ENCODE measurements at regions not wholly inside any gene's neighbourhood (a gene's known extent, or its start where the extent isn't known, plus 50 kb on each side); places are given as distances from the start of the nearest gene placed in this dataset.

DNA sequence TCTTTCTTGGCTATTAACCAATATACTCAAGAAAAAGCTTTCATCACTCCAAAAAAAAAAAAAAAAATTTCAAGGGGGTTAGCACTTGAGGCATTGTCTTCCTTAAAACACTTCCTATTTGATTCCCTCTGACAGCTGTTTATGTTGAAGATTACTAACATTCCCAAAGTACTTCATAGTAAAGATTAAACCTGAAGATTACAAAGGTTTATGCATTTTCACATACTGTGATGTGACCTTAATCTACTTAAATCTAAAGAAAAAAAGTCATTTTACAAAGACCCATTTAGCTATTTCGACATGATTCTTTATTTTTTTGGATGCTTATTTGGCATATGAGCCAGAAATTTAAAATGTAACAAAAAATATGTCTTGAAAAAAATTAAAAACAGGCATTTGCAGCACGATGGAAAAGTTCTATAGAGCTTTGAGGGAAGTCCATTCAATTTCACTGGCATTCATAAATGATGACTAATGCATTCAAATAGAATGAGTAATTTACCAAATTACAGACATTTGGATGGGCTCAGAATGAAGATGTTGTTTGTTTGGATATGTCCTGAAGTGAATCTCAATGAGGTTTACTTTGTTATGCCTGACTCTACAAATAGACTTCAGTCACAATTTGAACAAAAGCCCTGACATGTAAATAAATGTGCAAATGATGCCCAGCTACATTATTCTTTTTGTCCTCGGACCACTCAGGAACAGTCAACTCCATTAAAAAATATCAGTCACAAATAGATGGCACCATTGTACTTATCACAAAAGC is 674.6 kb upstream of the MARCKS start:
- no peak for TF ChIP-seq POLR2A (IDR thresholded peaks at IDR 0.05)
- TF ChIP-seq, protein P1, sequence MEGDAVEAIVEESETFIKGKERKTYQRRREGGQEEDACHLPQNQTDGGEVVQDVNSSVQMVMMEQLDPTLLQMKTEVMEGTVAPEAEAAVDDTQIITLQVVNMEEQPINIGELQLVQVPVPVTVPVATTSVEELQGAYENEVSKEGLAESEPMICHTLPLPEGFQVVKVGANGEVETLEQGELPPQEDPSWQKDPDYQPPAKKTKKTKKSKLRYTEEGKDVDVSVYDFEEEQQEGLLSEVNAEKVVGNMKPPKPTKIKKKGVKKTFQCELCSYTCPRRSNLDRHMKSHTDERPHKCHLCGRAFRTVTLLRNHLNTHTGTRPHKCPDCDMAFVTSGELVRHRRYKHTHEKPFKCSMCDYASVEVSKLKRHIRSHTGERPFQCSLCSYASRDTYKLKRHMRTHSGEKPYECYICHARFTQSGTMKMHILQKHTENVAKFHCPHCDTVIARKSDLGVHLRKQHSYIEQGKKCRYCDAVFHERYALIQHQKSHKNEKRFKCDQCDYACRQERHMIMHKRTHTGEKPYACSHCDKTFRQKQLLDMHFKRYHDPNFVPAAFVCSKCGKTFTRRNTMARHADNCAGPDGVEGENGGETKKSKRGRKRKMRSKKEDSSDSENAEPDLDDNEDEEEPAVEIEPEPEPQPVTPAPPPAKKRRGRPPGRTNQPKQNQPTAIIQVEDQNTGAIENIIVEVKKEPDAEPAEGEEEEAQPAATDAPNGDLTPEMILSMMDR (IDR thresholded peaks at IDR 0.05), result no peak
- H3K27me3 ChIP-seq, result no peaks in the 10 kb centered on the region
- H3K36me3 ChIP-seq, result no peaks in the 10 kb centered on the region
- no peak for DNase-seq
- no peak overlapping the region for H3K27ac ChIP-seq
- H3K4me3 ChIP-seq, result no peak overlapping the region
- H3K9me3 ChIP-seq, result no peaks in the 10 kb centered on the region
- no peaks in the 10 kb centered on the region for H3K4me1 ChIP-seq

DNA sequence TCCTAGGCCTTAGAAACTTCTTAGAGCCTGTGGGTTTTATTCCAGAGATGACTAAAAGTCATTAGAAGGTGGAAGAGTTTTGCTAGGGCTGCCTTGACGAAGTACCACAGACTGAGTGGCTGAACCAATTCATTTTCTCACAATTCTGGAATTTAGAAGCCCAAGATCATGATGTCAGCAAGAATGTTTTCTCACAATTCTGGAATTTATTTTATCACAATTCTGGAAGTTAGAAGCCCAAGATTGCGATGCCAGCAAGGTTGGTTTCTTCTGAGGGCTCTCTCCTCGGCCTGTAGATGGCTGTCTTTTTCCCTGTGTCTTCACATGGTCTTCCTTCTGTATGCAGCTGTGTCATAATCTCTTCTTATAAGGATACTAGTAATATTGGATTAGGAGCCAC is 672.9 kb upstream of the MARCKS start:
- no peak for TF ChIP-seq POLR2A (IDR thresholded peaks at IDR 0.05)
- TF ChIP-seq, protein P1 (IDR thresholded peaks at IDR 0.05), result no peak
- no peak for DNase-seq
- no peaks in the 10 kb centered on the region for H3K9me3 ChIP-seq
- H3K27me3 ChIP-seq, result no peaks in the 10 kb centered on the region
- no peaks in the 10 kb centered on the region for H3K4me1 ChIP-seq
- H3K36me3 ChIP-seq, result no peaks in the 10 kb centered on the region
- H3K27ac ChIP-seq, result no peak overlapping the region
- no peak overlapping the region for H3K4me3 ChIP-seq

DNA sequence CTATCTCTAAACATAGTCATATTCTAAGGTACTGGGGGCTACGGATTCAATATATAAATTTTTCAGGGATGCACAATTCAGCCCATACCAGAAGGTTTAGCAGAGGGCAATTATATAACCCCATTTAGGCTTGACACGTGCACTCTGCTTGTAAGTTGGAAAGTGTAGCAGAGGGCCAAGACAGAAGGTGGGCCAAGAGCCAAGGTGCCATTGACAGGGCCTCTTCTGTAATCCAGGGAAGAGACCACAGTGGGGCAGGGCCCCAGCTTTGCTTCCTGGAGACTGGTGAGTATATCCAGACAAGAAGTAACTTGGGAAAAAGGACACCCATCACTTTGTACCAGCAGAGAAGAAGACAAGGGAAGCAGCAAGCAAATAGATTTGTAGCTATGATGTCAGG is 672.4 kb upstream of the MARCKS start:
- TF ChIP-seq, protein P1 (IDR thresholded peaks at IDR 0.05), result no peak
- no peak for TF ChIP-seq POLR2A (IDR thresholded peaks at IDR 0.05)
- Histone ChIP-seq H3K27me3 (no peaks in the 10 kb centered on the region), H3K36me3 (no peaks in the 10 kb centered on the region), H3K27ac (no peak overlapping the region), H3K4me1 (no peaks in the 10 kb centered on the region), H3K4me3 (no peak overlapping the region), H3K9me3 (no peaks in the 10 kb centered on the region)
- no peak for DNase-seq

DNA sequence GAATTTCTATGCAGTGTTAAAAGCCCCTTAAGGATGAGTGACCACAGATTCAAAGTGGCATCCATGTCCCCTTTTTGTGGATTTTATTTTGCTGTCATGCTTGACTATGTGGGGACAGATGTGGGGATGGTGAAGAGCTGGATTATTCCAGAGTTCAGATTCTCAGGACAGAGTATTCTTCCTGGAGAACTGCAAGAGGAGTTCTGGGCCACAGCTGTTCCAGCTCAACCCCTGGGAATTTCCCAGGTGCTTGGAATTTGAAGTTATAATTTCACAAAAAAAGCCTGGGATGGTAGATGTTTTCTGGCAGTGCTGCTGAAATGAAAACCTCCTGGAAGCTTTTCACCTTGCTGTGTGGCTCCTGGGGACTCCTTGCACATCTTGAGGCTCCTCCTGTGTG is 671.8 kb upstream of the MARCKS start:
- Histone ChIP-seq H3K27me3 (no peaks in the 10 kb centered on the region), H3K9me3 (no peaks in the 10 kb centered on the region), H3K4me3 (no peak overlapping the region), H3K27ac (no peak overlapping the region), H3K36me3 (no peaks in the 10 kb centered on the region), H3K4me1 (no peaks in the 10 kb centered on the region)
- TF ChIP-seq, protein P1 (IDR thresholded peaks at IDR 0.05), result no peak
- no peak for TF ChIP-seq POLR2A (IDR thresholded peaks at IDR 0.05)
- DNase-seq, result no peak

DNA sequence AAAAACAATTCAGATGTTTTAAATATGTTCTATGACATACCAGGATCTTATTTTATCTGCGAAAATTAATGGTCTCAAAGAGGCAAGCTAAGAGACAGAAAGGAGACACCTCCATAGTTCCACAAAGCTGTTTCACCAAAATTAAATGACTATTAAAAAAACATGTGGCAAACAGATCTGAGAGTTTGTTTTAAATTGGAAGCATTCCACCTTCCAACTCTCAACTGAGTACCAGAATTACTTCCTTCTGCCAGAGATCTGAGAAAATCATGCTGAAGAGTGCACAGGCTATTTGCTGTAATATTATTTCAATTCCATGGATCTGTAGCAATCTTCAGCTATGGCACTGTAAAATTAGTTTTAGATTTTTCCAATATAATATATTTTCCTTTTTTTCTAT is 669.5 kb upstream of the MARCKS start:
- no peak overlapping the region for H3K4me3 ChIP-seq

More for the DNA sequence above, 669.5 kb upstream of the MARCKS start:
- Histone ChIP-seq H3K4me1 (no peaks in the 10 kb centered on the region), H3K27ac (no peak overlapping the region), H3K27me3 (no peaks in the 10 kb centered on the region), H3K9me3 (no peaks in the 10 kb centered on the region), H3K36me3 (no peaks in the 10 kb centered on the region)
- DNase-seq, result no peak
- TF ChIP-seq, protein P1 (IDR thresholded peaks at IDR 0.05), result no peak
- TF ChIP-seq POLR2A (IDR thresholded peaks at IDR 0.05), result no peak
